ENCODE measurements at regions not wholly inside any gene's neighbourhood (a gene's known extent, or its start where the extent isn't known, plus 50 kb on each side); places are given as distances from the start of the nearest gene placed in this dataset. TPM values are rescaled to one million over a fixed set of nuclear protein-coding genes. Genes with fewer than 3 reads are reported as not detected.
"Not testable (repeated sequence)": the region's sequence is repeated elsewhere in the genome, so short reads cannot be mapped to it uniquely, and the experiment has no call there.

DNA sequence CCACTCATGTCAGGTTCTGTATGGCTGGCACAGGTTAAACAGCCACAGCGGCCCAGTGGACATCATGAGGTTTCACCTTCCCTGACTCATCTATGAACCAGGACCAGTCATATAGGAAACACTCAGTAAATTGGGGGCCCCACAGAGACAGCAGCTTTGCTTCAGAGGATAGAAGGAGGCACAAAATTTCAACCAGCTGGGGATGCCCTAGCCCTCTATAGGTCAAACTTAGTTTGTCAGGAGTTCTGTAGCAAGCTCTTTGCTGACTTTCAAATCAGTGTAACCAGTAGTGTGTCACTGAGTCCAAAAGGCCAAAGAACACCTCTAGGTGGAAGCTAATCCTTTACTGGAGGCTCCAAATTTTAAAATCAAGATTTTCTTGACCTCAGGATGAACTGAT is 4157.8 kb upstream of the TPTE start:
- DNase-seq; H3K36me3 ChIP-seq; intact Hi-C loops (cut with DNase I); H3K9me3 ChIP-seq; H3K27ac ChIP-seq; H3K4me3 ChIP-seq; H3K4me1 ChIP-seq (ENCODE audit: insufficient read depth); H3K27me3 ChIP-seq: not testable (repeated sequence)
- WGBS, 3 donors = no CpG with 5 or more reads among the region's 1 CpG

DNA sequence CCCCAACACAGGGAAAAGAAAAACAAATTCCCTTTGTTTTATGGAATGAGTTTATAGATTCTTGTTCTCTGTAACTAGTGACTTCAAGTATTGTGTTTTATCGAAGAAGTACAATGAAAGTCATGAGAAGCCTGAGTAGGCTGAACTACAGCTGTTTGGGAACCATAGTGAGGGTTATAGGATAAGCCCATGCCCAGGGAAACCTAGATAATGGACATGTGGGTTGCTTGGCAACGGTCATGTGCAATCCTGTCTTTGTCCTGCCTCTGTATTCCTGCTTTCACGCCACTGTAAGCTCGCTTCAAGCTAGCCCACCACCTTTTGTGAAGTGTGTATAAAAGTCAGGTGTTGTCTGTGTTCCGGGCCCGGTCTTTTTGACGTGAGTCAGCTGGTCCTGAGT is 4152.6 kb upstream of the TPTE start:
- H3K36me3 ChIP-seq; H3K27me3 ChIP-seq; intact Hi-C loops (cut with DNase I); H3K4me3 ChIP-seq; H3K4me1 ChIP-seq (ENCODE audit: insufficient read depth); H3K9me3 ChIP-seq: not testable (repeated sequence)
- peak; percentile 12 to 43 (median 24) for DNase-seq
- 2 to 17% (median 6%) methylated on average over 3 to 7 of the region's 7 CpGs for WGBS, 3 donors
- peak overlapping the region in 1 of 2 donors; percentile 70 for H3K27ac ChIP-seq

DNA sequence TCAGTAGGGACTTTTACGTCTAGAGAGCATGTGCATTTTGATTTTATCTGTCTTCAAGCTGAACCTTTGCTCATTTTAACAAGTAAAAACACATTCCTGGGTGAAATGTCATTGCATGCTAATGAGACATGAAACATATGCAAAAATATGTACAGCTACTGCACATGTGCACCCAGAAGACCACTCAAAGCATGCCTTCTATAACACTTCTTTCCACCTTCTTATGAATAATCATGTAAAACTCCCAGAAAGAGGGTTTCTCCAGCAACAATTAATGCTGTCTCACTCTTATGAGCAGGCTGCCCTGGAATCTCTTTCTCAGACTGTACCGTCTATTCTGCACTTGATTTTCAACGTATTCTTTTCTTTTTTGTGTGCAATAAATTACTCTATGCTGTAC is 4148.1 kb upstream of the TPTE start:
- no CpG with 5 or more reads among the region's 3 CpGs for WGBS, 3 donors
- not testable (repeated sequence) for H3K9me3 ChIP-seq, DNase-seq

DNA sequence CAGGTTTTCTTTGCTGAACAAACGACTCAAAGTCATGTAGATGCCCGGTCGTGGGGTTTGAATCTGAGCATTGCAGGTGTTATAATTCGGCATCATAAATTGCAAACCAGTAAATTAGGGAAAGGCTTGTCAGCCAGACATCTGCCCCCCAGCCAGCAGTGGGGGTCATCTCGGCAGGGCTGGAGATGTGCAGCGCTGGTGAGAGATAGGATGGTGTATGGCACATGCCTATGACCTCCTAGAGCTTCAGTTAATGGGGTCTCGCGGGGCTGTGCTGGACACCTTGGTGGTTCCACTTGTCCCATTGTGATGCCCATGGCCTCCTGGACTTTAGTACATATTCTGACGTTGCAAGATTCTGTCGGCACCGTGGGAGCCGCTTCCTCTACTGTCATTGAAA is 4147.2 kb upstream of the TPTE start:
- intact Hi-C loops (cut with DNase I); H3K36me3 ChIP-seq; H3K27me3 ChIP-seq; H3K4me3 ChIP-seq; H3K9me3 ChIP-seq; H3K4me1 ChIP-seq (ENCODE audit: insufficient read depth); H3K27ac ChIP-seq: not testable (repeated sequence)
- peak; percentile 22 to 66 (median 56) for DNase-seq
- 21 to 30% (median 24%) methylated on average over 12 of the region's 12 CpGs for WGBS, 3 donors

More for the DNA sequence above, 4148.1 kb upstream of the TPTE start:
- H3K36me3 ChIP-seq; H3K27ac ChIP-seq; H3K4me3 ChIP-seq; H3K27me3 ChIP-seq; intact Hi-C loops (cut with DNase I); H3K4me1 ChIP-seq (ENCODE audit: insufficient read depth): not testable (repeated sequence)

DNA sequence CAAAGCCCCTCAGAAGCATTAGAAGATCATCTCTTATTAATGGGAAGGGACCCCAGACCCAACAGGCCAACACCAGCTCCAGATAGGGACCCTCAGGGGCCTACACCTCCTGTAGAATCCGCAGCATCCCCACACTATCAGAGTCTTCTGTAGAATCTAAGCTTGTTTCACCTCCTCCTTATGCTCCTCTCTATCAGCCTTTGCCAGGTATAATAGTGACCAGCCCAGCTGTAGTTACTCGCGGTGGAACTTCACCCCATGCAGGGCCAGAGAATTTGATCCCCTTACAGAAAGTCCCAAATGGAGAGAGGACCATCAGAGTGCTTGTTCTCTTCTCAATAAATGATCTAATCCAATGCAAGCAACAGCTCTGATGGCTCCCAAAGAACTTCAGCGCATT is 4146.5 kb upstream of the TPTE start:
- H3K27ac ChIP-seq; intact Hi-C loops (cut with DNase I); H3K9me3 ChIP-seq; H3K4me3 ChIP-seq; H3K36me3 ChIP-seq; H3K27me3 ChIP-seq; H3K4me1 ChIP-seq (ENCODE audit: insufficient read depth): not testable (repeated sequence)
- DNase-seq = peak; percentile 5 to 28 (median 21)
- 65 to 73% (median 66%) methylated on average over 4 of the region's 4 CpGs for WGBS, 3 donors

DNA sequence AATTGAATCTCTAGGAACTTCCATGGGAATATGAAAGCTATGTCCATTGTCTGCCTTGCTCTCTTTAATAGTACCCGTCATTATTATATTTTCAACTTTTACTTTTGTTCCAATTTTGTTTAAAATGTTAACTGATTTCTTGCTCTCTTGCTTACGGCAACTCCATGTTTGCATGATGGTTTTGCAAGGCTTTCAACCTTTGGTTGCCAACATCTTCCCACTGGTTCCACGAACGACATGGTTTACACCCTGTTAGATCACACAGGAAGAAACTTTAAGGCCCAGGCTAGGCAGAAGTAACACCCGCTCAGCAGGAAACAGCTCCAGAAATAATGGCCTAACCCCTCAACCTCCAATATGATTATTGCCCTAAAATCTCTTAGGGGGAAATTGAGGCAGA is 4145.6 kb upstream of the TPTE start:
- H3K4me3 ChIP-seq; H3K36me3 ChIP-seq; DNase-seq; intact Hi-C loops (cut with DNase I); H3K27ac ChIP-seq; H3K9me3 ChIP-seq; H3K27me3 ChIP-seq; H3K4me1 ChIP-seq (ENCODE audit: insufficient read depth): not testable (repeated sequence)
- WGBS, 3 donors = 48 to 83% (median 65%) methylated on average over 2 to 5 of the region's 5 CpGs

DNA sequence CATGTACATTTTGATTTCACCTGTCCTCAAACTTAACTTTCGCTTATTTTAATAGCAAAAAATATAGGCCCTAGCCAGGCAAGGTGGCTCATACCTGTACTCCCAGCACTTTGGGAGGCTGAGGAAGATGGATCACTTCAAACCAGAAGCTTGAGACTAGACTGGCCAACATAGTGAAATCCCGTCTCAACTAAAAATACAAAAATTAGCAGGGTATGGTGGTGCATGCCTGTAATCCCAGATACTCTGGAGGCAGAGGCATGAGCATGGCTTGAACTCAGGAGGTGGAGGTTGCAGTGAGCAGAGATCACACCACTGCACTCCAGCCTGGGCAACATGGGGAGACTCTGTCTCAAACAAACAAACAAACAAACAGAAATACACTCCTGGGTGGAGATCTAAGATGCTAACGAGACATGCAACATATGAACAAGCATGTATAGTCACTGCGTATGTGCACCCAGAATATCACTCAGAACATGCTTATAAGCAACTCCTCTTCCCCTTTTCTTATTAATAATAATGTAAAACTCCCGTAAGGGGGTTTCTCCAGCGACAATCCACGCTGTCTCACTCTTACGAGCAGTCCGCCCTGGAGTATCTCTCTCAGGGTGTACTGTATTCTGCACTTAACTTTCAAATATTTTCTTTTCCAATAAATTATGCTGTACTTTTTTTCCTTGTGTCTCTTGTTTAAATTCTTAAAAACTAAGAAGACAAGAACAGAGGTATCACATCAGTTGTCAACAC is 4144.9 kb upstream of the TPTE start:
- H3K4me3 ChIP-seq; H3K27me3 ChIP-seq; H3K36me3 ChIP-seq; intact Hi-C loops (cut with DNase I); H3K27ac ChIP-seq; H3K9me3 ChIP-seq; H3K4me1 ChIP-seq (ENCODE audit: insufficient read depth): not testable (repeated sequence)
- DNase-seq = peak in 2 of 5 donors; percentile 5 to 7
- 64 to 77% (median 64%) methylated on average over 9 of the region's 9 CpGs for WGBS, 3 donors

Small RNA genes in the stretch of these regions (small RNA-seq; reads per million reads assigned to genes)
- not detected for gene RF00019
